ENCODE measurements at regions not wholly inside any gene's neighbourhood (a gene's known extent, or its start where the extent isn't known, plus 50 kb on each side); places are given as distances from the start of the nearest gene placed in this dataset.

- no peak for DNase-seq (ENCODE audit: low read depth in 4 of 4, low spot score in 2 of 4)
Observed at GRCh38 chr2:147657086-147658000, 187.5 kb upstream of the ACVR2A start.

GRCh38 chr2:147649998-147650397 lies 194.8 kb upstream of the ACVR2A start:
- DNase-seq (ENCODE audit: low read depth in 4 of 4, low spot score in 2 of 4), result no peak

GRCh38 chr2:147649286-147649685 lies 195.5 kb upstream of the ACVR2A start:
- no peak for DNase-seq (ENCODE audit: low read depth in 4 of 4, low spot score in 2 of 4)

GRCh38 chr2:147648471-147648870 lies 196.4 kb upstream of the ACVR2A start:
- no peak for DNase-seq (ENCODE audit: low read depth in 4 of 4, low spot score in 2 of 4)

GRCh38 chr2:147647816-147648215 lies 197.0 kb upstream of the ACVR2A start:
- DNase-seq (ENCODE audit: low read depth in 4 of 4, low spot score in 2 of 4), result no peak

- no peak for DNase-seq (ENCODE audit: low read depth in 4 of 4, low spot score in 2 of 4)
Observed at GRCh38 chr2:147646818-147647468, 197.9 kb upstream of the ACVR2A start.

GRCh38 chr2:147644491-147644890 lies 200.3 kb upstream of the ACVR2A start:
- DNase-seq (ENCODE audit: low read depth in 4 of 4, low spot score in 2 of 4), result no peak

- no peak for DNase-seq (ENCODE audit: low read depth in 4 of 4, low spot score in 2 of 4)
Observed at GRCh38 chr2:147642765-147643164, 202.1 kb upstream of the ACVR2A start.

- DNase-seq (ENCODE audit: low read depth in 4 of 4, low spot score in 2 of 4), result no peak
Observed at GRCh38 chr2:147641651-147642050, 203.2 kb upstream of the ACVR2A start.

- DNase-seq (ENCODE audit: low read depth in 4 of 4, low spot score in 2 of 4), result no peak
Observed at GRCh38 chr2:147639891-147640290, 204.9 kb upstream of the ACVR2A start.

GRCh38 chr2:147639386-147639785 lies 205.4 kb upstream of the ACVR2A start:
- no peak for DNase-seq (ENCODE audit: low read depth in 4 of 4, low spot score in 2 of 4)

GRCh38 chr2:147636886-147637285 lies 207.9 kb upstream of the ACVR2A start:
- no peak for DNase-seq (ENCODE audit: low read depth in 4 of 4, low spot score in 2 of 4)

- DNase-seq (ENCODE audit: low read depth in 4 of 4, low spot score in 2 of 4), result no peak
Observed at GRCh38 chr2:147636238-147636882, 208.5 kb upstream of the ACVR2A start.

GRCh38 chr2:147634826-147635225 lies 210.0 kb upstream of the ACVR2A start:
- no peak for DNase-seq (ENCODE audit: low read depth in 4 of 4, low spot score in 2 of 4)

GRCh38 chr2:147632198-147632597 lies 212.6 kb upstream of the ACVR2A start:
- no peak for DNase-seq (ENCODE audit: low read depth in 4 of 4, low spot score in 2 of 4)

- DNase-seq (ENCODE audit: low read depth in 4 of 4, low spot score in 2 of 4), result no peak
Observed at GRCh38 chr2:147631294-147631693, 213.5 kb upstream of the ACVR2A start.

GRCh38 chr2:147630585-147630984 lies 214.2 kb upstream of the ACVR2A start:
- no peak for DNase-seq (ENCODE audit: low read depth in 4 of 4, low spot score in 2 of 4)

- DNase-seq (ENCODE audit: low read depth in 4 of 4, low spot score in 2 of 4), result no peak
Observed at GRCh38 chr2:147628971-147629421, 215.8 kb upstream of the ACVR2A start.

GRCh38 chr2:147623328-147623727 lies 221.5 kb upstream of the ACVR2A start:
- DNase-seq (ENCODE audit: low read depth in 4 of 4, low spot score in 2 of 4), result no peak

GRCh38 chr2:147621656-147622197 lies 223.1 kb upstream of the ACVR2A start:
- no peak for DNase-seq (ENCODE audit: low read depth in 4 of 4, low spot score in 2 of 4)

GRCh38 chr2:147619808-147620207 lies 225.0 kb upstream of the ACVR2A start:
- DNase-seq (ENCODE audit: low read depth in 4 of 4, low spot score in 2 of 4), result no peak

All from left renal cortex interstitium (tissue), 4 donors.